ENCODE measurements at regions not wholly inside any gene's neighbourhood (a gene's known extent, or its start where the extent isn't known, plus 50 kb on each side); places are given as distances from the start of the nearest gene placed in this dataset.
"Not testable (repeated sequence)": the region's sequence is repeated elsewhere in the genome, so short reads cannot be mapped to it uniquely, and the experiment has no call there.

- DNase-seq (ENCODE audit: low spot score), result no peak
Measured at GRCh38 chr2:198913394-198914152, 544.2 kb downstream of the SATB2 start.

DNA sequence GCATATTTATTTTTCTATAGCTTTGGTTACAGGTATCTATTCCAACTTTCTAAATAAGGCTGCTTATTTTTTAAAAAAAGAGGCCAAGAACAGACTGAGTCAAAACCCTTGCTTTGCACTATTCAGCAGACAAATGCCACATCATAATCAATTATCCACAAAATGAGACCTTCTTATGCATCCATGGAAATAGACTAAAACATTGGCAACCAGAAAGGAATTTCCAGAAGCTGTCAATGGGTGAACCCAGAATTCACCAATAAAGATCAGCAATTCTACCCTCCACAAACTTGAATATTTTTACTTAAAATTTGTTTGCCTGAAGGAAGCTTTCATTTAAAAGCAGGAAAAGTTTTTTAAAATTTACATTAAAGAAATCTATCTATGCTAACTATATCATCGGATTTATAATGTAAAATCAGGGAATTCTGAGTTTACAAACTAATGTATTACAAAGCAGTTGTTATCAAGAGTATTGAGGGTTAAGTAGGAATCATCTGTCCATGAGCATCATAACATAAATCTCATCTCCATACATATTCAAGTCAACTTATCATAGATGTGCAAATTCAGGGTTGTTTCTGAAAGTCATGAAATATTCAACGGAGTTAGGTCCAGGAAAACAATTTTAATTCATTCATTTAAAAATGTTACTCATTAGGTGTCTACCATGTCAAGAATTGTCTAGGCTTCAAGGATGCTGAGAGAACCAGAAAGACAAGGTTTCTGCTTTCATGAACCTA lies 548.0 kb downstream of the SATB2 start:
- DNase-seq (ENCODE audit: low spot score), result no peak

DNA sequence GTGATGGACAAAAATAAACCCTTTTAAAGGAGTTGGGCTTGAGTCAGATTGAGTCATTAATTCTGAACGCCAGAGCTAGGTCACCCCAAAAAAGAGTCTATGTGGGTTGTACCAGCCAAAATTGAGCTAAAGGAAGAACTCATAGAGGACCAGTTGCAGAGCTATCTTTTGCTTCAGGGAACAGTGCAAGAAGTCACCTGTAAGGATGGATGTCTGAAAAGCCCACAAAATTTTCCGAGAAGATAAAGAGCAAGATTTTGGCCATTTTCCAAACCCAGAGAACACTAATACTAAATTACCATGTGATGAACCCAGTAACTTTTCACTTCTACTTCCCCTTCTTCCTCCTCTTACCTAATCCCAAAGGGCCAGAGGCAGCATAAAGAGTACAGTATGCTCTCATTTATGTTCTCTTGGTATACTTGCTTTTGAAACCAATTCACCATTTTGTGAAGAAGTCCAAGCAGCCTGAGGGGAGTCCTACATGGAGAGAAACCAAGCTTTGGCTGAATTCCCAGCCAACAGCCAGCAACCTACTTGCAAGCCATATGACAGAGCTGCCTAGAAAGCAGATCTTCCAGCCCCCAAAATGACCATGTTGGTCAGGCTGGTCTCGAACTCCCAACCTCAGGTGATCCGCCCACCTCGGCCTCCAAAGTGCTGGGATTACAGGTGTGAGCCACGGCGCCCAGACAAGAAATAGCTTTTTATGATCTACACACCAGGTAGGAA lies 551.7 kb downstream of the SATB2 start:
- DNase-seq (ENCODE audit: low spot score), result no peak

GRCh38 chr2:198901894-198902293 lies 555.8 kb downstream of the SATB2 start:
- no peak for DNase-seq (ENCODE audit: low spot score)

DNA sequence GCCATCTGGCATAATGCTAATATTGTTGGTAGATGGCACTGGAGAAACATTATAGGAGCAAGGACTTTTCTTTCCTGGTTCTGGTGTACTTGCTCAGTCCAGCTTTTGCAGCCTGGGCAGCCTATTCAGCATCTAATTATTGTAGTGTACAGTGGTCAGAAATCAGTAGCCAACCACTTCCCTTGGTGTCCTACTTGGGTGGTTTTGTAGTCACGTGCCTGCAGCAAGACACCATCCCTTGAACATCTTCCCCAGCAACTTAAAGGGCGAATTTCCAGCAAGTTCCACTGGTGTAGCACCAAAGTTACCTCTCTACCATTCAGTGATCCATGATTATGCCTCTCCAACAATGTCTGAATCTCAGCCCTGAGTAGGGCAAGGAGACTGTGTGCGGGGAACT lies 557.6 kb downstream of the SATB2 start:
- no peak for DNase-seq (ENCODE audit: low spot score)

DNA sequence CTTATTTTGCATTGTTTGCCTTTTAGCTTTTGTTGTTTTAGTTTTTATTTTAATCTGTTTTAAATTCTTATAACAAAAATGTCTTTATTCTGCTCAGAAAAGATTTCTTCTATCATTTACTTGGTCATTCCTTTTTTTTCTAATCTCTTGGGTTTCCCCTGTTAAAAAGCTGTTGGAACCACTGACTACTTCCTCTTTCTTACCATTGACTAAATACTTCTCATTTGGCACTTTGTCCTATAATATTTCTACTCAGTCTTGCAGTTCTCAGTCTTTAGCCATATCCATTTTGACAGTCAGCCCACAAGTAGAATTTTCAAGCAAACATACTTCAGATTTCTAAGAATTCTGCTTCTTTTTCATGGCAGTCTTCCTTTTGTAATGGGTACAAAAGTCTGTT lies 567.2 kb downstream of the SATB2 start:
- no peak for DNase-seq (ENCODE audit: low spot score)

- DNase-seq (ENCODE audit: low spot score), result no peak
Measured at GRCh38 chr2:198883604-198884003, 574.1 kb downstream of the SATB2 start.

DNA sequence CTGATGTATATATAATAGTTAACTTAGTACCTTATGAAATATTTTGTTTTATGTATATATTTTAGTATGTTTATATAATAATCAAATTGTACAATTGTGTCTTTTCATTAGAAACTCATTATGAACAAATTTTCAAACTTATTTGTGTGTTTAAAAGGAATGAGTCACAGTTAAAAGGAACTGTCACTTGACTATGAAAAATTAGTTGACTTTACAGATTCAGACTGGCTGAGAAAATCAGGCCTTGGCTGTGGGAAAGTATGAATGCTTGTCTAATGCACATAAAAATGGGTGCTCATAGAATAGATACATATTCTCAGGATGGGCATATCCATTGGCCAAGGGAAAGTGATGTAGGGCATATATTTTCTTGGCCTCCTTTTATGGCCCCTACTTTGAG lies 576.8 kb downstream of the SATB2 start:
- no peak for DNase-seq (ENCODE audit: low spot score)

DNA sequence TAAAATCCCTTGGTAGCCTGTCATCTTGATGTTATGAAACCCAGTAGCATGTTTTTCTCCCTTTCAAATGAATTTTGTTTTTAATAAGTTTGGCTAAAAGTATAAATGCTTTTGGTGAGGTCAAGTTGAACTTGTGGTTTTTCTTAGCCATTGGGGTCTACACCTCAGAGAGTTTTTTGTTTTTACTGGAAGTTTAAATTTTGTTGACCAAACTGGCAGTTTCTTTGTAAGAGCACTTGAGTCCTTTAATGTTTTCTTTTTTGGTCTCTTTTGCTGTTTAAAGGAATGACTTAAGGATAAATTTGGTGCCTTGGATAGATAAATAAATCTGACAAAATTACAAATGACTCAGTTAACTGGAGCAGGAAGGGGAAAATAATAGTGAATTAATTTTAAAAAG lies 577.3 kb downstream of the SATB2 start:
- no peak for DNase-seq (ENCODE audit: low spot score)

- no peak for DNase-seq (ENCODE audit: low spot score)
Measured at GRCh38 chr2:198874472-198874858, 583.3 kb downstream of the SATB2 start.

- DNase-seq (ENCODE audit: low spot score), result no peak
Measured at GRCh38 chr2:198873503-198874471, 584.0 kb downstream of the SATB2 start.

GRCh38 chr2:198863655-198864054 lies 594.1 kb downstream of the SATB2 start:
- DNase-seq (ENCODE audit: low spot score), result no peak

- no peak for DNase-seq (ENCODE audit: low spot score)
Measured at GRCh38 chr2:198861080-198861479, 596.7 kb downstream of the SATB2 start.

GRCh38 chr2:198857246-198857645 lies 600.5 kb downstream of the SATB2 start:
- DNase-seq (ENCODE audit: low spot score), result no peak

- DNase-seq (ENCODE audit: low spot score), result not testable (repeated sequence)
Measured at GRCh38 chr2:198855746-198856145, 602.0 kb downstream of the SATB2 start.

GRCh38 chr2:198852248-198852647 lies 605.5 kb downstream of the SATB2 start:
- DNase-seq (ENCODE audit: low spot score), result no peak

DNA sequence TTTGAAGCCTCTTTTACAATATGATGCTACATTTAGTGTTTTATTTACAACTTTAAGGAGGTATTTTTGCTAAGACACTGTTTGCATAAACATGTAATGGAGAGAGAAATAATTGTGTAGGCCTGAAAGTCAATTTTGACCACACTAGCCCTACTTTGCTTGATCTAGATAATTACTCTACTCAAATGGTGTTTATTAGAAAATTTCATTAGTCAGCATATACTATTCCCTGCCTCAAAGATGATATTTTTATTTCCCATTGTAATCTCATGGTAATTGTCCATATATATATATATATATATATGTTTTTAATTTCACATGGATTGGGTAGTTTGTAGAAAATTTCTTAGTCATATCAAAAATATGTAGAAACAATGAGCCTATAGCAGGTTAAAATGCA lies 632.2 kb downstream of the SATB2 start:
- no peak for DNase-seq (ENCODE audit: low spot score)

DNA sequence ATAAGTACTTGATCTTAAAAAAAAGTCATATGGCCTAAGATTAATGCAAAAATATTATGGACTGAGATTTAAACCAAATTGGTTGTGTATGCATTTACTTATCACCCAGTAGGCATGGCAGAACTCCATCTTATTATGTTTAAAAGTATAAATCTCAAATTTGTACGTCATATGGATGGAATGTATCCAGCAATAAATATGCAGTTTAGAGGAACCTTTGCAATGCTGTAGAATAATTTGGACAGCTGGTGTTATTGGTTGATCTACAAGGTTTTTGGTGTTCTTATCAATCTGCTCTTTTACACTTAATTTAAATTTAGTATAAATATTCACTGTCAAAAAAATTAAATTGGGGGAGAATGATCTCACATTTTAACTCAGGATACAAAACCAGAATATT lies 640.2 kb downstream of the SATB2 start:
- DNase-seq (ENCODE audit: low spot score), result no peak

DNA sequence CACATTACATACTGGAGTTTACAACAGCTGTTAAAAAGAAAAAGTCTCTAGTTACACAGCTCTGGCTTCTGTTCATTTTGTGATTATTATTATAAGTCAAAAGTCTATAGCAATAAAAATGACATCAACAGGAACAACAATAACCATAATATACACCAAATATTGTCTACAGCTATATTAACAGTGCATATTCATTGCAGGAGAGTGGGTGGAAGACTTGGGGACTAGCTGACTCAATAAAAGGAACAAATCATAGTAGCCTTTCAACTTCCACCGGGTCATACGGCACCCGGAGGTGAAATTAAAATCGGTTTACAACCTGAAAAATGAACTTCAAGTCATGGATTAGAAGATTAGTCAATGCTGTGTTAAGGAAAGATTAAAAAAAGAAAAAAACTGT lies 642.1 kb downstream of the SATB2 start:
- no peak for DNase-seq (ENCODE audit: low spot score)

DNA sequence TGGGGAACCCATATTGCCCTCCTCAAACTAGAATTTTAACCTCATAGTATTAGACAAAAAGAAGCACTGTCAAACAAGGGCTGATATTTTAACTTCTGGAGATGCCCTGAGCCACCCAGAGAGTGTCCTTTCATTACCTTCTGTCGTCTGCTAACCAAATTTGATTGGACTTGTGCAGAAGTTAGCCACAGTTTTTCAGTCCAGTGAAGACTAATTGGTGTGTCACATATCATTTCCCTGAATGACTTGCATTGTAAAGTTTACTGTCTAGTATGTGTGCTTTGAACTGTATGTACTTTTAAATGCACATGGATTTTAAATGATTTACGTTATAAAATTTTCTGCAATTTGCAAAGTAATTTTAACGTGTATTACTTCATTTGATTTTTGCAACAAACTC lies 646.5 kb downstream of the SATB2 start:
- DNase-seq (ENCODE audit: low spot score), result no peak

DNA sequence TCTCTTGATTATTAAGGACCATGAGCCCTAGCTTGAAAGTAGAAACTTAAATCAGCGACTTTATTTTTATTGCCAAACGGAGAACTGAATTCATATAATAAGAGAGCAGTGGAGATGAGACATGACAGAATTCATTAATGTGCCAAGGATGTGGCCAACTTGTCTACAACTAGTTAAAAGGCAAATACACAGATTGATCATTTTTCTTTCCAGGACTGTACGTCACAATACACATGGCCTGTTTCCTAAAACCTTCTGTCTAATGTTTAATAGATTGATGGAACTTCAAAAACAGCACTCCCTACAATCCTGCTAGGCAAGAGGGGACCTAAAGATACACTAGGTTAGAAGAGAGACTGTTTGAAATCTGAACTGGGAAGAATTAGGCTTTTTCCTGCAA lies 647.8 kb downstream of the SATB2 start:
- DNase-seq (ENCODE audit: low spot score), result no peak

DNA sequence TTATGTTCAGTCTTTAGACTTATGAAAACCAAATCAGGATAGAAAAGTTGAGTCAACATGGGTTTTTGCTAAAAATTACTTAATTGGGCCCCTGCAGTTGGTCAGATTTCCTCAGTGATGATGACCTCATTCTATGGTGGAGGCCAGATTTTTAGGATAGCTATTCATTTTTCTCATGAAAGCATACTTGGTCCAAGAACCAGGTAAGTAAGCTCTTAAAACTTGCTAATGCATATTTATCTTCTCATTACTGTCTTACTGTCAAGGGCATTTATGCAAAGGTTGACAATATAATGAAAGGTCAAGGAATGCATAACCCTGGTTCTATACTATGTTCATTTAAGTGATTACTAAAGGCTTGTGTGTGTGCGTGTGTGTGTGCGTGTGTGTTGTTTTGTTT lies 650.6 kb downstream of the SATB2 start:
- no peak for DNase-seq (ENCODE audit: low spot score)

Data from hematopoietic multipotent progenitor cell treated with erythropoietin and hydrocortisone succinate and interleukin-3 and kit ligand, for 15 days (in vitro differentiated cells).